Mesenchymal stem cell (in vitro differentiated cells and primary cell): ENCODE measurements at regions not wholly inside any gene's neighbourhood (a gene's known extent, or its start where the extent isn't known, plus 50 kb on each side); places are given as distances from the start of the nearest gene placed in this dataset.
"Not testable (repeated sequence)": the region's sequence is repeated elsewhere in the genome, so short reads cannot be mapped to it uniquely, and the experiment has no call there.

Experiments used
- DNase-seq: peaks from one replicate; pipeline ENCODE4 v3.0.0-alpha.2; 2013
- H2AFZ ChIP-seq: one replicate; pipeline ENCODE4 v1.6.1; 2013; ENCODE audit warnings: low read depth, mild to moderate bottlenecking, control low read depth, inconsistent platforms, low read length, moderate library complexity
- H2AK5ac ChIP-seq: 2 replicates; pipeline ENCODE4 v1.6.1; 2013; ENCODE audit warnings: low read length, moderate library complexity, mild to moderate bottlenecking, inconsistent platforms; ENCODE audit not compliant: severe bottlenecking
- H2BK120ac ChIP-seq: one replicate; pipeline ENCODE4 v1.6.1; 2013; ENCODE audit warnings: low read depth, mild to moderate bottlenecking, inconsistent platforms, low read length, moderate library complexity
- H2BK12ac ChIP-seq, 2 experiments: one replicate each; pipeline ENCODE4 v1.6.1; 2013; ENCODE audit warnings: inconsistent platforms in 2 of 2, low read length in 2 of 2, mild to moderate bottlenecking in 2 of 2, moderate library complexity in 2 of 2, control low read depth in 1 of 2
- H2BK15ac ChIP-seq: one replicate; pipeline ENCODE4 v1.6.1; 2013; ENCODE audit warnings: mild to moderate bottlenecking, low read depth, inconsistent platforms; ENCODE audit not compliant: poor library complexity, severe bottlenecking
- H2BK5ac ChIP-seq: 2 replicates; pipeline ENCODE4 v1.6.1; 2013; ENCODE audit warnings: low read depth, mild to moderate bottlenecking, low read length, control low read depth, inconsistent platforms; ENCODE audit not compliant: poor library complexity, severe bottlenecking
- H3K14ac ChIP-seq, 2 experiments: one replicate each; pipeline ENCODE4 v1.6.1; 2013; ENCODE audit warnings: inconsistent platforms in 2 of 2, low read length in 2 of 2, control low read depth in 1 of 2, mild to moderate bottlenecking in 1 of 2, moderate library complexity in 1 of 2
- H3K18ac ChIP-seq, 2 experiments: one replicate each; pipeline ENCODE4 v1.6.1; 2013; ENCODE audit warnings: inconsistent platforms in 2 of 2, low read length in 2 of 2, control low read depth in 1 of 2, low read depth in 1 of 2, mild to moderate bottlenecking in 1 of 2
- H3K23ac ChIP-seq, 2 experiments: one replicate each; pipeline ENCODE4 v1.6.1; 2013; ENCODE audit warnings: inconsistent platforms in 2 of 2, low read length in 2 of 2, mild to moderate bottlenecking in 2 of 2, moderate library complexity in 2 of 2, control low read depth in 1 of 2
- H3K27ac ChIP-seq: 2 replicates; pipeline ENCODE4 v1.5.1; 2013; ENCODE audit warnings: mild to moderate bottlenecking, moderate library complexity, low read length, control low read depth, inconsistent platforms; ENCODE audit not compliant: poor library complexity, severe bottlenecking
- H3K27me3 ChIP-seq, 2 experiments: 2 replicates each; pipeline versions ENCODE4 v1.6.1 to v1.7.0; 2013; ENCODE audit warnings: low read length in 2 of 2, mild to moderate bottlenecking in 2 of 2, moderate library complexity in 2 of 2, control low read depth in 1 of 2, inconsistent platforms in 1 of 2; ENCODE audit not compliant: control insufficient read depth in 1 of 2, insufficient read depth in 1 of 2
- H3K36me3 ChIP-seq, 2 experiments: 2 replicates each; pipeline versions ENCODE4 v1.6.1 to v1.7.0; 2013; ENCODE audit warnings: low read length in 2 of 2, control low read depth in 1 of 2, inconsistent platforms in 1 of 2, low read depth in 1 of 2, mild to moderate bottlenecking in 1 of 2; ENCODE audit not compliant: insufficient read depth in 2 of 2, control insufficient read depth in 1 of 2
- H3K4ac ChIP-seq, 2 experiments: one replicate each; pipeline ENCODE4 v1.6.1; 2013; ENCODE audit warnings: inconsistent platforms in 2 of 2, low read length in 2 of 2, mild to moderate bottlenecking in 2 of 2, moderate library complexity in 2 of 2, control low read depth in 1 of 2, low read depth in 1 of 2
- H3K4me1 ChIP-seq: 2 replicates; pipeline ENCODE4 v1.6.1; 2013; ENCODE audit warnings: low read depth, low read length, control low read depth; ENCODE audit not compliant: control insufficient read depth, insufficient read depth
- H3K4me2 ChIP-seq: 2 replicates; pipeline ENCODE4 v1.6.1; 2013; ENCODE audit warnings: low read length, mild to moderate bottlenecking, inconsistent platforms; ENCODE audit not compliant: poor library complexity, severe bottlenecking
- H3K4me3 ChIP-seq, 2 experiments: 2 replicates each; pipeline versions ENCODE4 v1.5.1 to v1.7.0; 2013; ENCODE audit warnings: low read length in 2 of 2, mild to moderate bottlenecking in 2 of 2, control low read depth in 1 of 2, low read depth in 1 of 2; ENCODE audit not compliant: insufficient read depth in 1 of 2
- H3K79me1 ChIP-seq: replicated peaks from 2 replicates; pipeline ENCODE4 v1.6.1; 2013; ENCODE audit warnings: mild to moderate bottlenecking, control low read depth, low read length, inconsistent platforms; ENCODE audit not compliant: poor library complexity, severe bottlenecking
- H3K9ac ChIP-seq: 2 replicates; pipeline ENCODE4 v1.7.0; 2013; ENCODE audit warnings: mild to moderate bottlenecking, low read length, moderate library complexity
- H3K9me3 ChIP-seq: 2 replicates; pipeline ENCODE4 v1.7.0; 2013; ENCODE audit warnings: mild to moderate bottlenecking, low read length; ENCODE audit not compliant: control insufficient read depth
- H4K8ac ChIP-seq: one replicate; pipeline ENCODE4 v1.6.1; 2013; ENCODE audit warnings: inconsistent platforms, mild to moderate bottlenecking, low read length, moderate library complexity
- H4K91ac ChIP-seq: one replicate; pipeline ENCODE4 v1.6.1; 2013; ENCODE audit warnings: mild to moderate bottlenecking, low read length, inconsistent platforms
- WGBS: methylation state at CpG from one replicate; pipeline ENCODE4 v1.1.7; 2013; ENCODE audit warnings: mixed read lengths; 5-methylcytosine and 5-hydroxymethylcytosine counted together

DNA sequence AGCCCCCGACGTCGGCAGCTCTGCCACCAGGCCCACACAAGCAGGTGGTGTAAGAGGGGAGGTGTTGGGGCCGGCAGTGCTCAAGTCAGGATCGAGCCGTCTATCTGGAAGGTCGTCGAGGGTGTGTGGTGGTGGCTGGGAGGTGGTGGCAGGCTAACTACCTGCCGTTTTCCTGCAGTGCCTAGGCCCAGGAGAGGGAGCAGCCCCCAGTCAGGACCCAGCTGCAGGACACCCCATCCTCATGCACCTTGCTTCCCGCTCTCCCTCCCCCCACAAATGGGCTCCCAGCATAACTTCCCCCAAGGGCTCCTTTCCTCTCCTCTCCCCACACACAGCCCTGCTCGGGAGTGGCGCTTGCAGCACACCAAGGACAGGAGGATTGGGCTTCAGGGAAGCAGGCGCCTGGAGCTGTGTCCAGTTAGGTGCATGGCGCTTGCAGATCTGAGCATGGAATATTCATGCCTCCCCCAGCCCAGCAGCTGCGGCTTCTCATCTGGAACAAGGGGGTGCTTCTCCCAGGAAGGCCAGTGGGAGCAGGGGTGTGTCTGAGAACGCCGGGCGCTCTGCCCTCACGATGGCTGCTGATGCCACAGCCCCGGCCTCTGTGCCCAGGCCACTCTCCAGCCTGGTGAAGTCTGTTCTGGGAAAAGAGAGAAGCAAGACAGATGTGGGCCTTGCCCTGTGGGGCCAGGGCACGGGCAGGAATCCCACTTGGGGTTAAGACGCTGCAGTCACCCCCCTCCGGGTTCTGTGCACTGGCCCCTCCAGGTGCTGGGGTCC, 127.7 kb downstream of the IGLL1 start:
- Histone ChIP-seq H4K91ac (no peak overlapping the region), H2AFZ (no peak overlapping the region), H4K8ac (no peak overlapping the region), H3K4ac (no peak overlapping the region), H2BK12ac (no peak overlapping the region), H2BK5ac (no peak overlapping the region), H3K9me3 (no peaks in the 10 kb centered on the region), H3K27ac (no peak overlapping the region), H3K27me3 (peaks cover 0 to 39% of the 10 kb centered on the region in 2 experiments), H3K23ac (no peak overlapping the region), H3K4me1 (no peaks in the 10 kb centered on the region), H2AK5ac (no peak overlapping the region), H2BK120ac (no peak overlapping the region), H3K4me3 (no peak overlapping the region), H3K4me2 (no peak overlapping the region), H3K79me1 (no peaks in the 10 kb centered on the region), H3K18ac (no peak overlapping the region), H3K14ac (no peak overlapping the region), H3K9ac (no peak overlapping the region), H2BK15ac (no peak overlapping the region), H3K36me3 (no peaks in the 10 kb centered on the region)
- WGBS = 81% methylated on average over 18 of the region's 23 CpGs
- DNase-seq = no peak

DNA sequence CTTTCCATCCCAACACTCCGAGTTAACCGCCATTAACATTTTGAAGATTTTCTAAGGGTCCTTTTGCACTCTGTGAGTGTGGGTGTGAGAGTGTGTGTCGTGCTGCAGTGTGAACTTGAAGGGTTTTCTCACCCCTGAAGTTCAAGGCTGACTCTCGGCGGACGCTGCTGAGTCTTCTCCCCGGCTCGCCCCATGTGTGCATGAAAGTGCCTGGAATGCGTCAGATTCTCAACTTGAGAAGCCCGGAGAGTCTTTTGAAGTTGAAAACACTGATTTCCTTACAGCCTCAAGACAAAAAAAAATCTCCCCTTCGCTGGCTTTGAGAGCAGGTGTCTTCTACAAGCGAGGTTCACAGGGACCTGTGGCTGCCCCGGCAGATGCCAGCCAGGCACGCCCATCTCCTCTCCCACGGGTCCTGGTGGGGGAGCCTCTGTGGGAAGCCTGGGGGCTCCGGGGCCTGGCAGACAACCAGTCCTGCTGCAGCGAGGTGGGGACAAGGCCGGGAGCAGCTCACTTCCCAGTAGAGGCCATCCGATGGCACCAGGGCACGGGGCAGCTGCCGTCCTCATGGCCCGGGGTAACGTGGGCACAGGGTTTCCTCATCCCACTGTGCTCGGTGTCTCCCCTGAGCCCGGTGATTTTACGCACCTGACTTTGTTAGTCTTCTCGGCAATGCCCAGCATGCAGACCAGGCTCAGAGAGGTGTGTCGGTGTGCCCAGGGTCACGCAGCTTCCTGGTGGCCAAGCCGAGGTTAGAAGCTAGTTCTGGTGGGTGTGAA, 128.4 kb downstream of the IGLL1 start:
- not testable (repeated sequence) for H4K91ac ChIP-seq, H2BK12ac ChIP-seq, H3K4me1 ChIP-seq, H2AK5ac ChIP-seq, H2BK120ac ChIP-seq, H3K14ac ChIP-seq, H3K4ac ChIP-seq, H2BK5ac ChIP-seq, H3K4me3 ChIP-seq, H2BK15ac ChIP-seq, H2AFZ ChIP-seq, DNase-seq, H3K9me3 ChIP-seq, H3K23ac ChIP-seq, H4K8ac ChIP-seq, H3K18ac ChIP-seq, H3K9ac ChIP-seq, H3K36me3 ChIP-seq, H3K4me2 ChIP-seq, H3K79me1 ChIP-seq, H3K27ac ChIP-seq
- H3K27me3 ChIP-seq = peaks cover 0 to 31% of the 10 kb centered on the region in 2 experiments
- WGBS = 76% methylated on average over 28 of the region's 30 CpGs

DNA sequence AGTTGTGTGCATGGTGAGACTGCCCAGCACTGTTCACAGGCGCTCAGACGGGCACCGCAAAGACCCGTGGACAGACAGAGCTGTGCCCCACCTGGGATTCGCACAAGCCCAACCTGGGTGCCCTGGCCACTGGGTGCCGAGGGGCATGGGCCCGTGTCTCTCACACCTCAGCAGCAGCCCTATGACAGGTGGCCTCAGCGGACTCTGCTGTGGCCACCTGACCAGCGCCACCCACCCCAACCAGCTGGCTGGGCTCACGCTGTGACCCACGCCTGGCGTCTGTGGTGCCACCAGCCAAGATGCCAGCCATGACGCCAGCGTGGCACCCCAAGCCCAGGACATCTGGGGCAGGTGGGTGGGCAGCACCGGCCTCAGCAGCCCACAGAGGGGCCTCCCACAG, 129.3 kb downstream of the IGLL1 start:
- H3K18ac ChIP-seq, H3K4ac ChIP-seq, H2BK15ac ChIP-seq, H3K79me1 ChIP-seq, H2BK5ac ChIP-seq, H3K27ac ChIP-seq, H3K23ac ChIP-seq, H2AK5ac ChIP-seq, H4K91ac ChIP-seq, H3K9ac ChIP-seq, H4K8ac ChIP-seq, H3K14ac ChIP-seq, H2AFZ ChIP-seq, H3K4me1 ChIP-seq, H3K36me3 ChIP-seq, H3K9me3 ChIP-seq, H3K4me3 ChIP-seq, H2BK12ac ChIP-seq, DNase-seq, H3K4me2 ChIP-seq, H2BK120ac ChIP-seq: not testable (repeated sequence)
- peaks cover 0 to 23% of the 10 kb centered on the region in 2 experiments for H3K27me3 ChIP-seq
- 97% methylated on average over 10 of the region's 15 CpGs for WGBS

DNA sequence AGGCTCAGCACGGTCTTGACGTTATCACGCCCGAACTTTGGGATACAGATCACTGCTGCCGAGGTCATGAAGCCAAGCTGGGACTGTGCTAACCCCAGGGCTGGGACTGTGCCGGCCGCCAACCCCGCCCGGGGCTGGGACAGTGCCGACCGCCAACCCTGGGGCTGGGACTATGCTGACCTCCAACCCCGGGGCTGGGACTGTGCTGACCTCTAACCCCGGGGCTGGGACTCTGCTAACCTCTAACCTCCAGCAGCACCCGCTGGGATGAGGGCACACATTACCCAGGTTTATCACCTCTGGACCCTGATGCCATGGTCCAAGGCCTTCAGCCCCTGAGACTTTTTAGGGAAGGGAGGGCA, 129.7 kb downstream of the IGLL1 start:
- H2AFZ ChIP-seq = no peak overlapping the region
- no peak overlapping the region for H2BK120ac ChIP-seq
- H3K9me3 ChIP-seq = peaks cover 4% of the 10 kb centered on the region
- DNase-seq = no peak
- no peak overlapping the region for H2BK12ac ChIP-seq
- no peak overlapping the region for H2BK15ac ChIP-seq
- H4K91ac ChIP-seq = no peak overlapping the region
- H3K36me3 ChIP-seq = no peaks in the 10 kb centered on the region
- H3K79me1 ChIP-seq = no peaks in the 10 kb centered on the region
- WGBS = 94% methylated on average over 14 of the region's 14 CpGs
- no peak overlapping the region for H3K4me2 ChIP-seq
- H4K8ac ChIP-seq = no peak overlapping the region
- no peak overlapping the region for H3K14ac ChIP-seq
- H3K27ac ChIP-seq = no peak overlapping the region
- no peak overlapping the region for H3K4ac ChIP-seq
- peaks cover 0 to 22% of the 10 kb centered on the region in 2 experiments for H3K27me3 ChIP-seq
- no peak overlapping the region for H2BK5ac ChIP-seq
- no peak overlapping the region for H3K4me3 ChIP-seq
- H3K4me1 ChIP-seq = no peaks in the 10 kb centered on the region
- H3K9ac ChIP-seq = no peak overlapping the region
- no peak overlapping the region for H3K23ac ChIP-seq
- no peak overlapping the region for H3K18ac ChIP-seq
- no peak overlapping the region for H2AK5ac ChIP-seq
